ENCODE measurements at regions not wholly inside any gene's neighbourhood (a gene's known extent, or its start where the extent isn't known, plus 50 kb on each side); places are given as distances from the start of the nearest gene placed in this dataset.

DNA sequence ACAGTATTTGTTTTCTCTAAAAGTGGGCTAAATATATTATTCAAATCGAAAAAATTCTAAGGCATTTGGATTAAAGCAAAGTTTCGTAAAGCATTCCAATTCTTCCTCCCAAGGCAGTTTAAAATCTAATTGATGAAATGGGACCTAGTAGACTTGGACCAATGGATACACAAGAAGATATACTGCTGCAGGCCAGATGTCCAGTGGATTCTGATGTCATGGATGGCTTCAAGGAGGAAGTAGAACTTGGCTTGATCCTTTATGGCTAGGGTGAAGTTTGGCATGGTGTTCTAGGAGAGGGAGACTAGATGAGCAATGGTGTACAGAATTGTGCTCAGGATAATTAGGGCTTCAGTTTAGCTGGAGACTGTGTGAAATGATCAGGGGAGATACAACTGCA, 559.5 kb upstream of the MMS22L start:
- H3K4me2 ChIP-seq (ENCODE audit: control insufficient read depth, insufficient read depth) = no peak overlapping the region
- SMC1A ChIA-PET (ENCODE audit: uncharacterized antibody, unreplicated experiment) = no interaction called here
- CTCF ChIA-PET = no interaction called here
- TF ChIP-seq RELA (IDR thresholded peaks at IDR 0.05; ENCODE audit: borderline replicate concordance, partially characterized antibody) (no peak), IKZF1 (conservative IDR thresholded peaks at IDR 0.05) (no peak), MTA2 (IDR thresholded peaks at IDR 0.05; ENCODE audit: low read depth) (no peak), NFIC (IDR thresholded peaks at IDR 0.05; ENCODE audit: low read depth, low read length) (no peak), PAX5 (IDR thresholded peaks at IDR 0.05; ENCODE audit: borderline replicate concordance, low read depth, low read length) (no peak)
- TF ChIP-seq, protein P1, sequence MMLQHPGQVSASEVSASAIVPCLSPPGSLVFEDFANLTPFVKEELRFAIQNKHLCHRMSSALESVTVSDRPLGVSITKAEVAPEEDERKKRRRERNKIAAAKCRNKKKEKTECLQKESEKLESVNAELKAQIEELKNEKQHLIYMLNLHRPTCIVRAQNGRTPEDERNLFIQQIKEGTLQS (IDR thresholded peaks at IDR 0.05; ENCODE audit: borderline replicate concordance, extremely low read depth, low read depth, low read length) = no peak
- TF ChIP-seq, protein P2, sequence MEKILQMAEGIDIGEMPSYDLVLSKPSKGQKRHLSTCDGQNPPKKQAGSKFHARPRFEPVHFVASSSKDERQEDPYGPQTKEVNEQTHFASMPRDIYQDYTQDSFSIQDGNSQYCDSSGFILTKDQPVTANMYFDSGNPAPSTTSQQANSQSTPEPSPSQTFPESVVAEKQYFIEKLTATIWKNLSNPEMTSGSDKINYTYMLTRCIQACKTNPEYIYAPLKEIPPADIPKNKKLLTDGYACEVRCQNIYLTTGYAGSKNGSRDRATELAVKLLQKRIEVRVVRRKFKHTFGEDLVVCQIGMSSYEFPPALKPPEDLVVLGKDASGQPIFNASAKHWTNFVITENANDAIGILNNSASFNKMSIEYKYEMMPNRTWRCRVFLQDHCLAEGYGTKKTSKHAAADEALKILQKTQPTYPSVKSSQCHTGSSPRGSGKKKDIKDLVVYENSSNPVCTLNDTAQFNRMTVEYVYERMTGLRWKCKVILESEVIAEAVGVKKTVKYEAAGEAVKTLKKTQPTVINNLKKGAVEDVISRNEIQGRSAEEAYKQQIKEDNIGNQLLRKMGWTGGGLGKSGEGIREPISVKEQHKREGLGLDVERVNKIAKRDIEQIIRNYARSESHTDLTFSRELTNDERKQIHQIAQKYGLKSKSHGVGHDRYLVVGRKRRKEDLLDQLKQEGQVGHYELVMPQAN (conservative IDR thresholded peaks at IDR 0.05) = no peak
- TF ChIP-seq, protein P3, sequence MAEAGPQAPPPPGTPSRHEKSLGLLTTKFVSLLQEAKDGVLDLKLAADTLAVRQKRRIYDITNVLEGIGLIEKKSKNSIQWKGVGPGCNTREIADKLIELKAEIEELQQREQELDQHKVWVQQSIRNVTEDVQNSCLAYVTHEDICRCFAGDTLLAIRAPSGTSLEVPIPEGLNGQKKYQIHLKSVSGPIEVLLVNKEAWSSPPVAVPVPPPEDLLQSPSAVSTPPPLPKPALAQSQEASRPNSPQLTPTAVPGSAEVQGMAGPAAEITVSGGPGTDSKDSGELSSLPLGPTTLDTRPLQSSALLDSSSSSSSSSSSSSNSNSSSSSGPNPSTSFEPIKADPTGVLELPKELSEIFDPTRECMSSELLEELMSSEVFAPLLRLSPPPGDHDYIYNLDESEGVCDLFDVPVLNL (IDR thresholded peaks at IDR 0.05; ENCODE audit: low read depth, low read length) = no peak
- TF ChIP-seq, protein P4, sequence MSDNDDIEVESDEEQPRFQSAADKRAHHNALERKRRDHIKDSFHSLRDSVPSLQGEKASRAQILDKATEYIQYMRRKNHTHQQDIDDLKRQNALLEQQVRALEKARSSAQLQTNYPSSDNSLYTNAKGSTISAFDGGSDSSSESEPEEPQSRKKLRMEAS (IDR thresholded peaks at IDR 0.05; ENCODE audit: low read depth, low read length) = no peak
- no peaks in the 10 kb centered on the region for H4K20me1 ChIP-seq (ENCODE audit: control insufficient read depth, insufficient read depth)
- RAD21 ChIA-PET (ENCODE audit: unreplicated experiment) = no interaction called here
- H3K79me2 ChIP-seq (ENCODE audit: control insufficient read depth, insufficient read depth, low read length) = no peaks in the 10 kb centered on the region
- POLR2A ChIA-PET = no interaction called here
- BruUV-seq (replicated peaks) = no TSS peak
- no peaks in the 10 kb centered on the region for H3K9me3 ChIP-seq (replicated peaks; ENCODE audit: control insufficient read depth, insufficient read depth, low read length)
- H3K4me3 ChIP-seq = no peak overlapping the region
- no peaks in the 10 kb centered on the region for H3K27me3 ChIP-seq (replicated peaks in 1 of 2; ENCODE audit: control insufficient read depth in 2 of 2, insufficient read depth in 2 of 2, low read length in 1 of 2)
- no peak for DNase-seq (ENCODE audit: low read depth, low spot score)
- WGBS (ENCODE audit: insufficient coverage, insufficient replicate concordance, low lambda C conversion rate, missing lambda C conversion rate) = 30% methylated on average over 2 of the region's 2 CpGs
- intact Hi-C loops (cut with micrococcal nuclease; ENCODE audit: unreplicated experiment) = no loop called here
- no peak for ATAC-seq
- FAIRE-seq = no peak
- in situ Hi-C loops (cut with MboI) = no loop called here
- H3K9ac ChIP-seq (ENCODE audit: control insufficient read depth, insufficient read depth, low read length) = no peak overlapping the region
- no peaks in the 10 kb centered on the region for H3K36me3 ChIP-seq (ENCODE audit: control insufficient read depth in 2 of 2, insufficient read depth in 2 of 2, low read length in 1 of 2)
- no peaks in the 10 kb centered on the region for H3K4me1 ChIP-seq (ENCODE audit: control insufficient read depth, insufficient read depth, low read length)
- H3K27ac ChIP-seq (ENCODE audit: control insufficient read depth, insufficient read depth) = no peak overlapping the region
- no peak overlapping the region for H2AFZ ChIP-seq (ENCODE audit: control insufficient read depth, low read depth, low read length)

Measured in GM12878 (cell line).